GM12878 (cell line): ENCODE measurements at regions not wholly inside any gene's neighbourhood (a gene's known extent, or its start where the extent isn't known, plus 50 kb on each side); places are given as distances from the start of the nearest gene placed in this dataset.

Source experiments
- CREB1 ChIP-seq: IDR thresholded peaks from 2 replicates; pipeline ENCODE4 v1.6.1; 2012; ENCODE audit warnings: low read depth, mild to moderate bottlenecking, inconsistent platforms
- ETV6 ChIP-seq, 2 experiments: fragments of 450-650 bp in 1 of 2; IDR thresholded peaks in 1 of 2; conservative IDR thresholded peaks in 1 of 2; 2 replicates each; pipeline ENCODE4 v1.6.1; 2014; ENCODE audit warnings: antibody characterized with exemption in 1 of 2, borderline replicate concordance in 1 of 2, low read depth in 1 of 2, mild to moderate bottlenecking in 1 of 2, moderate library complexity in 1 of 2
- HDAC2 ChIP-seq: fragments of 200-600 bp; sonication (generic); IDR thresholded peaks from 2 replicates; pipeline ENCODE4 v1.6.1; 2017
- IRF4 ChIP-seq: IDR thresholded peaks from 2 replicates; pipeline ENCODE4 v1.6.1; 2011; ENCODE audit warnings: low read depth, low read length
- KDM1A ChIP-seq: fragments of 200-600 bp; sonication (generic); IDR thresholded peaks from 2 replicates; pipeline ENCODE4 v1.6.1; 2016; ENCODE audit warnings: borderline replicate concordance
- MXI1 ChIP-seq: fragments of 150-350 bp; IDR thresholded peaks from 2 replicates; pipeline ENCODE4 v1.6.1; 2011; ENCODE audit warnings: low read depth, mild to moderate bottlenecking, inconsistent platforms, low read length, improper control_type of control experiment
- NFYA ChIP-seq: IDR thresholded peaks from 2 replicates; pipeline ENCODE4 v1.6.1; 2011; ENCODE audit warnings: low read depth, mild to moderate bottlenecking, low read length, improper control_type of control experiment, borderline replicate concordance
- POU2F2 ChIP-seq: IDR thresholded peaks from 3 replicates; pipeline ENCODE4 v1.6.1; 2011; ENCODE audit warnings: low read depth, mild to moderate bottlenecking, low read length, borderline replicate concordance
- RCOR1 ChIP-seq: conservative IDR thresholded peaks from 2 replicates; pipeline ENCODE4 v1.6.1; 2012; ENCODE audit warnings: low read depth, low read length, improper control_type of control experiment
- RFX5 ChIP-seq: IDR thresholded peaks from 2 replicates; pipeline ENCODE4 v1.6.1; 2011; ENCODE audit warnings: low read depth, low read length, improper control_type of control experiment
- SMC3 ChIP-seq: IDR thresholded peaks from 2 replicates; pipeline ENCODE4 v1.6.1; 2011; ENCODE audit warnings: low read length, improper control_type of control experiment, borderline replicate concordance
- TCF12 ChIP-seq: IDR thresholded peaks from 2 replicates; pipeline ENCODE4 v1.6.1; 2011; ENCODE audit warnings: low read depth, mild to moderate bottlenecking, low read length
- TCF7 ChIP-seq: IDR thresholded peaks from 2 replicates; pipeline ENCODE4 v1.6.1; 2014; ENCODE audit warnings: antibody characterized with exemption, borderline replicate concordance
- ZNF217 ChIP-seq: fragments of 450-650 bp; IDR thresholded peaks from 2 replicates; pipeline ENCODE4 v1.6.1; 2017; ENCODE audit warnings: antibody characterized with exemption, mild to moderate bottlenecking
- ZNF384 ChIP-seq: IDR thresholded peaks from 2 replicates; pipeline ENCODE4 v1.6.1; 2012; ENCODE audit warnings: low read depth, mild to moderate bottlenecking, low read length, improper control_type of control experiment, borderline replicate concordance
- ZSCAN29 ChIP-seq: fragments of 450-650 bp; IDR thresholded peaks from 2 replicates; pipeline ENCODE4 v1.6.1; 2017; ENCODE audit warnings: mild to moderate bottlenecking, moderate library complexity
- TF ChIP-seq, protein P1 (sequence below): IDR thresholded peaks from 2 replicates; pipeline ENCODE4 v1.6.1; 2012; ENCODE audit warnings: low read depth, low read length, improper control_type of control experiment
- TF ChIP-seq, protein P2 (sequence below), 3 experiments: IDR thresholded peaks in 2 of 3; conservative IDR thresholded peaks in 1 of 3; 2 replicates each; pipeline ENCODE4 v1.5.1; 2011; ENCODE audit warnings: low read depth in 3 of 3, low read length in 3 of 3, mild to moderate bottlenecking in 3 of 3, control low read depth in 2 of 3, moderate library complexity in 2 of 3, inconsistent platforms in 1 of 3, mixed read lengths in 1 of 3; ENCODE audit not compliant: control insufficient read depth in 2 of 3, insufficient read depth in 1 of 3; ENCODE audit errors: extremely low read depth in 1 of 3
- TF ChIP-seq, protein P3 (sequence below): fragments of 450-650 bp; IDR thresholded peaks from 2 replicates; pipeline ENCODE4 v1.6.1; 2017; ENCODE audit warnings: low read depth, mild to moderate bottlenecking, moderate library complexity
- TF ChIP-seq, protein P4 (sequence below): fragments of 450-650 bp; IDR thresholded peaks from 2 replicates; pipeline ENCODE4 v1.6.1; 2018; ENCODE audit warnings: borderline replicate concordance, mild to moderate bottlenecking; ENCODE audit not compliant: partially characterized antibody
- TF ChIP-seq, protein P5 (sequence below): IDR thresholded peaks from 2 replicates; pipeline ENCODE4 v1.6.1; 2012; ENCODE audit warnings: mild to moderate bottlenecking, low read depth, low read length

DNA sequence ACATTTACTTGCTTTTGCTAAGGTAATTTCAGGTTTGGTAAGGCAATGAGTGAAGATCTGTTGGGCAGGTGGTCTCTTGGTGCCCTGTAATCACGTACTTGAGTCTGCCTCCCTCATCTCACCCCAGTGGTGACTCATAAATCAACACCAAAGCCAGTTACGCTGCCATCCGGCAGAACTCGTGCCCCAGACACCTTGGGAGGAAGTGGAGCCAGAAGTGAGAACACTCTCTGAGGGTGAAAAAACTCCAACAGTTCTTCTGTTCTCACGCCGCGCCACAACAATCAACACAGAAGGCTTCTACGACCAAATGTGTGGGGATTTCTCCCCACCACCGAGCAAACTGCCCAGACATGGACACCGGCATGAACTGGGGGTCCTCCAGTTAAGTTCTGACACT is 206.2 kb downstream of the ARL4C start (continued):
- TF ChIP-seq SMC3 (no peak), RFX5 (no peak), ZSCAN29 (no peak), MXI1 (no peak), NFYA (no peak), TCF7 (no peak), CREB1 (no peak), ZNF217 (no peak), ETV6 (conservative IDR thresholded peaks at IDR 0.05 in 1 of 2, IDR thresholded peaks at IDR 0.05 in 1 of 2; ENCODE audit: borderline replicate concordance in 1 of 2, low read depth in 1 of 2) (no peak), TCF12 (peak; percentile 65; the same call in 1 of the 2 replicates), POU2F2 (peak; percentile 49; the same call in 1 of the 3 replicates), ZNF384 (peak; percentile 47; the same call in 1 of the 2 replicates), KDM1A (no peak), RCOR1 (no peak), IRF4 (peak; percentile 49), HDAC2 (no peak)
- TF ChIP-seq, protein P1, sequence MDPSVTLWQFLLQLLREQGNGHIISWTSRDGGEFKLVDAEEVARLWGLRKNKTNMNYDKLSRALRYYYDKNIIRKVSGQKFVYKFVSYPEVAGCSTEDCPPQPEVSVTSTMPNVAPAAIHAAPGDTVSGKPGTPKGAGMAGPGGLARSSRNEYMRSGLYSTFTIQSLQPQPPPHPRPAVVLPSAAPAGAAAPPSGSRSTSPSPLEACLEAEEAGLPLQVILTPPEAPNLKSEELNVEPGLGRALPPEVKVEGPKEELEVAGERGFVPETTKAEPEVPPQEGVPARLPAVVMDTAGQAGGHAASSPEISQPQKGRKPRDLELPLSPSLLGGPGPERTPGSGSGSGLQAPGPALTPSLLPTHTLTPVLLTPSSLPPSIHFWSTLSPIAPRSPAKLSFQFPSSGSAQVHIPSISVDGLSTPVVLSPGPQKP: no peak
- TF ChIP-seq, protein P2, sequence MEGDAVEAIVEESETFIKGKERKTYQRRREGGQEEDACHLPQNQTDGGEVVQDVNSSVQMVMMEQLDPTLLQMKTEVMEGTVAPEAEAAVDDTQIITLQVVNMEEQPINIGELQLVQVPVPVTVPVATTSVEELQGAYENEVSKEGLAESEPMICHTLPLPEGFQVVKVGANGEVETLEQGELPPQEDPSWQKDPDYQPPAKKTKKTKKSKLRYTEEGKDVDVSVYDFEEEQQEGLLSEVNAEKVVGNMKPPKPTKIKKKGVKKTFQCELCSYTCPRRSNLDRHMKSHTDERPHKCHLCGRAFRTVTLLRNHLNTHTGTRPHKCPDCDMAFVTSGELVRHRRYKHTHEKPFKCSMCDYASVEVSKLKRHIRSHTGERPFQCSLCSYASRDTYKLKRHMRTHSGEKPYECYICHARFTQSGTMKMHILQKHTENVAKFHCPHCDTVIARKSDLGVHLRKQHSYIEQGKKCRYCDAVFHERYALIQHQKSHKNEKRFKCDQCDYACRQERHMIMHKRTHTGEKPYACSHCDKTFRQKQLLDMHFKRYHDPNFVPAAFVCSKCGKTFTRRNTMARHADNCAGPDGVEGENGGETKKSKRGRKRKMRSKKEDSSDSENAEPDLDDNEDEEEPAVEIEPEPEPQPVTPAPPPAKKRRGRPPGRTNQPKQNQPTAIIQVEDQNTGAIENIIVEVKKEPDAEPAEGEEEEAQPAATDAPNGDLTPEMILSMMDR (IDR thresholded peaks at IDR 0.05 in 2 of 3, conservative IDR thresholded peaks at IDR 0.05 in 1 of 3; ENCODE audit: control insufficient read depth in 2 of 3, extremely low read depth in 1 of 3, insufficient read depth in 1 of 3, low read depth in 3 of 3, low read length in 3 of 3): no peak
- TF ChIP-seq, protein P3, sequence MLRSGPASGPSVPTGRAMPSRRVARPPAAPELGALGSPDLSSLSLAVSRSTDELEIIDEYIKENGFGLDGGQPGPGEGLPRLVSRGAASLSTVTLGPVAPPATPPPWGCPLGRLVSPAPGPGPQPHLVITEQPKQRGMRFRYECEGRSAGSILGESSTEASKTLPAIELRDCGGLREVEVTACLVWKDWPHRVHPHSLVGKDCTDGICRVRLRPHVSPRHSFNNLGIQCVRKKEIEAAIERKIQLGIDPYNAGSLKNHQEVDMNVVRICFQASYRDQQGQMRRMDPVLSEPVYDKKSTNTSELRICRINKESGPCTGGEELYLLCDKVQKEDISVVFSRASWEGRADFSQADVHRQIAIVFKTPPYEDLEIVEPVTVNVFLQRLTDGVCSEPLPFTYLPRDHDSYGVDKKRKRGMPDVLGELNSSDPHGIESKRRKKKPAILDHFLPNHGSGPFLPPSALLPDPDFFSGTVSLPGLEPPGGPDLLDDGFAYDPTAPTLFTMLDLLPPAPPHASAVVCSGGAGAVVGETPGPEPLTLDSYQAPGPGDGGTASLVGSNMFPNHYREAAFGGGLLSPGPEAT: peak; percentile 39; the same call in 1 of the 2 replicates
- TF ChIP-seq, protein P4, sequence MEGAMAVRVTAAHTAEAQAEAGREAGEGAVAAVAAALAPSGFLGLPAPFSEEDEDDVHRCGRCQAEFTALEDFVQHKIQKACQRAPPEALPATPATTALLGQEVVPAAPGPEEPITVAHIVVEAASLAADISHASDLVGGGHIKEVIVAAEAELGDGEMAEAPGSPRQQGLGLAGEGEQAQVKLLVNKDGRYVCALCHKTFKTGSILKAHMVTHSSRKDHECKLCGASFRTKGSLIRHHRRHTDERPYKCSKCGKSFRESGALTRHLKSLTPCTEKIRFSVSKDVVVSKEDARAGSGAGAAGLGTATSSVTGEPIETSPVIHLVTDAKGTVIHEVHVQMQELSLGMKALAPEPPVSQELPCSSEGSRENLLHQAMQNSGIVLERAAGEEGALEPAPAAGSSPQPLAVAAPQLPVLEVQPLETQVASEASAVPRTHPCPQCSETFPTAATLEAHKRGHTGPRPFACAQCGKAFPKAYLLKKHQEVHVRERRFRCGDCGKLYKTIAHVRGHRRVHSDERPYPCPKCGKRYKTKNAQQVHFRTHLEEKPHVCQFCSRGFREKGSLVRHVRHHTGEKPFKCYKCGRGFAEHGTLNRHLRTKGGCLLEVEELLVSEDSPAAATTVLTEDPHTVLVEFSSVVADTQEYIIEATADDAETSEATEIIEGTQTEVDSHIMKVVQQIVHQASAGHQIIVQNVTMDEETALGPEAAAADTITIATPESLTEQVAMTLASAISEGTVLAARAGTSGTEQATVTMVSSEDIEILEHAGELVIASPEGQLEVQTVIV: no peak
- TF ChIP-seq, protein P5, sequence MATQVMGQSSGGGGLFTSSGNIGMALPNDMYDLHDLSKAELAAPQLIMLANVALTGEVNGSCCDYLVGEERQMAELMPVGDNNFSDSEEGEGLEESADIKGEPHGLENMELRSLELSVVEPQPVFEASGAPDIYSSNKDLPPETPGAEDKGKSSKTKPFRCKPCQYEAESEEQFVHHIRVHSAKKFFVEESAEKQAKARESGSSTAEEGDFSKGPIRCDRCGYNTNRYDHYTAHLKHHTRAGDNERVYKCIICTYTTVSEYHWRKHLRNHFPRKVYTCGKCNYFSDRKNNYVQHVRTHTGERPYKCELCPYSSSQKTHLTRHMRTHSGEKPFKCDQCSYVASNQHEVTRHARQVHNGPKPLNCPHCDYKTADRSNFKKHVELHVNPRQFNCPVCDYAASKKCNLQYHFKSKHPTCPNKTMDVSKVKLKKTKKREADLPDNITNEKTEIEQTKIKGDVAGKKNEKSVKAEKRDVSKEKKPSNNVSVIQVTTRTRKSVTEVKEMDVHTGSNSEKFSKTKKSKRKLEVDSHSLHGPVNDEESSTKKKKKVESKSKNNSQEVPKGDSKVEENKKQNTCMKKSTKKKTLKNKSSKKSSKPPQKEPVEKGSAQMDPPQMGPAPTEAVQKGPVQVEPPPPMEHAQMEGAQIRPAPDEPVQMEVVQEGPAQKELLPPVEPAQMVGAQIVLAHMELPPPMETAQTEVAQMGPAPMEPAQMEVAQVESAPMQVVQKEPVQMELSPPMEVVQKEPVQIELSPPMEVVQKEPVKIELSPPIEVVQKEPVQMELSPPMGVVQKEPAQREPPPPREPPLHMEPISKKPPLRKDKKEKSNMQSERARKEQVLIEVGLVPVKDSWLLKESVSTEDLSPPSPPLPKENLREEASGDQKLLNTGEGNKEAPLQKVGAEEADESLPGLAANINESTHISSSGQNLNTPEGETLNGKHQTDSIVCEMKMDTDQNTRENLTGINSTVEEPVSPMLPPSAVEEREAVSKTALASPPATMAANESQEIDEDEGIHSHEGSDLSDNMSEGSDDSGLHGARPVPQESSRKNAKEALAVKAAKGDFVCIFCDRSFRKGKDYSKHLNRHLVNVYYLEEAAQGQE: no peak
